Colonic mucosa (tissue), 4 donors: ENCODE measurements at regions not wholly inside any gene's neighbourhood (a gene's known extent, or its start where the extent isn't known, plus 50 kb on each side); places are given as distances from the start of the nearest gene placed in this dataset.
"Not testable (repeated sequence)": the region's sequence is repeated elsewhere in the genome, so short reads cannot be mapped to it uniquely, and the experiment has no call there.

ENCODE experiments used
- DNase-seq: peaks from one replicate; pipeline ENCODE4 v3.0.0-alpha.2; 2020
- H3K27ac ChIP-seq: fragments of 200-600 bp; one replicate; pipeline ENCODE4 v1.8.0; 2021
- H3K27me3 ChIP-seq: fragments of 200-600 bp; one replicate; pipeline ENCODE4 v1.8.0; 2021
- H3K36me3 ChIP-seq: fragments of 200-600 bp; one replicate; pipeline ENCODE4 v1.8.0; 2021
- H3K4me1 ChIP-seq: fragments of 200-600 bp; one replicate; pipeline ENCODE4 v1.8.0; 2021; ENCODE audit warnings: mild to moderate bottlenecking
- H3K4me3 ChIP-seq: fragments of 200-600 bp; one replicate; pipeline ENCODE4 v1.8.0; 2021
- H3K9ac ChIP-seq, 2 donors: one replicate each; pipeline ENCODE4 v1.7.0; 2013; ENCODE audit warnings: control low read depth in 2 of 2, low read depth in 2 of 2, low read length in 2 of 2
- H3K9me3 ChIP-seq: fragments of 200-600 bp; one replicate; pipeline ENCODE4 v1.8.0; 2021
- CTCF ChIP-seq: fragments of 200-600 bp; IDR thresholded peaks from one replicate; pipeline ENCODE4 v1.8.0; 2022; ENCODE audit warnings: antibody characterized with exemption, mild to moderate bottlenecking
- intact Hi-C: fragments of 100-400 bp; cut with DNase I; formaldehyde crosslinking; loops from one replicate; pipeline ENCODE4 v1.14.1; 2022
- donor health status: healthy.
- donor health status: DM: no; HTN: no; CAD: no.
- donor health status: DM: no; HTN: no; CAD: no.

- H3K9ac ChIP-seq: no peak overlapping the region
- H3K4me3 ChIP-seq: no peak overlapping the region
- intact Hi-C loops: no loop called here
- H3K27ac ChIP-seq: no peak overlapping the region
- H3K9me3 ChIP-seq: no peaks in the 10 kb centered on the region
- H3K27me3 ChIP-seq: no peaks in the 10 kb centered on the region
- no peak for TF ChIP-seq CTCF
- no peaks in the 10 kb centered on the region for H3K4me1 ChIP-seq
- no peak for DNase-seq
- H3K36me3 ChIP-seq: no peaks in the 10 kb centered on the region
Observed at GRCh38 chr3:34090876-34091275, 292.4 kb downstream of the PDCD6IP start.

DNA sequence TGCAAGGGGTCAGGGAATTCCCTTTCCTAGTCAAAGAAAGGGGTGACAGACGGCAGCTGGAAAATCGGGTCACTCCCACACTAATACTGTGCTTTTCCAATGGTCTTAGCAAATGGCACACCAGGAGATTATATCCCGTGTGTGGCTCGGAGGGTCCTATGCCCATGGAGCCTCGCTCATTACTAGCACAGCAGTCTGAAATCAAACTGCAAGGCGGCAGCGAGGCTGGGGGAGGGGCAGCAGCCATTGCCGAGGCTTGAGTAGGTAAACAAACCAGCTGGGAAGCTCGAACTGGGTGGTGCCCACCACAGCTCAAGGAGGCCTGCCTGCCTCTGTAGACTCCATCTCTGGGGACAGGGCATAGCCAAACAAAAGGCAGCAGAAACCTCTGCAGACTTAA, 295.9 kb downstream of the PDCD6IP start:
- DNase-seq: not testable (repeated sequence)

GRCh38 chr3:34102288-34102687, 303.9 kb downstream of the PDCD6IP start:
- no peak for DNase-seq
- H3K9ac ChIP-seq: no peak overlapping the region

More for the DNA sequence above, 295.9 kb downstream of the PDCD6IP start:
- H3K9ac ChIP-seq, H3K36me3 ChIP-seq, intact Hi-C loops, H3K4me1 ChIP-seq, H3K4me3 ChIP-seq, H3K27ac ChIP-seq, H3K27me3 ChIP-seq, H3K9me3 ChIP-seq: not testable (repeated sequence)

DNA sequence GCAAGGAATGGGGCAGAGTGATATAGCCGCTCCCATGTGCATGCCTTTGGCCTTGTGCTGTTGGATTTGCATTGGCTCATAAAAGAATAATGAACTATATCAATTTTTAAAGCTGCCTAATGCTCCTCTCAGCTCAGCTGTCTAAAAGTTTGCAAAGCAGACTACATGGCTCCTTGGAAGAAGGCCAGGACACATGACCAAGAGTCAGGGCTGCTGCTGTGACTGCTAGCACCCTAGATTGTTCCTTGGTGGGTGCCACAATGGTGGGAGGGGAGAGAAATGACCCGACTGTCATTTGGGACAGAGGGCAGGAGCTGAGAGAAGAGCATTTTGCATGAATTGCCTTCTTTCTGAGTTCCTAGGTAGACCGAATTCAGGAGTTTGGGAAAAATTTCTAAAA, 307.9 kb downstream of the PDCD6IP start:
- no peak for DNase-seq
- Histone ChIP-seq H3K27ac (no peak overlapping the region), H3K36me3 (no peaks in the 10 kb centered on the region), H3K27me3 (no peaks in the 10 kb centered on the region), H3K9ac (no peak overlapping the region), H3K4me1 (no peaks in the 10 kb centered on the region), H3K4me3 (no peak overlapping the region), H3K9me3 (no peaks in the 10 kb centered on the region)
- intact Hi-C loops: loop anchor here (5.0 kb wide), 1 partner anchor 576 kb away; no protein-coding TSS in a partner anchor
- TF ChIP-seq CTCF: no peak

More at GRCh38 chr3:34102288-34102687, 303.9 kb downstream of the PDCD6IP start:
- no peaks in the 10 kb centered on the region for H3K36me3 ChIP-seq
- intact Hi-C loops: no loop called here
- no peak for TF ChIP-seq CTCF
- H3K4me1 ChIP-seq: no peaks in the 10 kb centered on the region
- H3K27me3 ChIP-seq: no peaks in the 10 kb centered on the region
- H3K27ac ChIP-seq: no peak overlapping the region
- no peaks in the 10 kb centered on the region for H3K9me3 ChIP-seq
- H3K4me3 ChIP-seq: no peak overlapping the region

- DNase-seq: peak; percentile 54
Observed at GRCh38 chr3:34106879-34107278, 308.4 kb downstream of the PDCD6IP start.

More at GRCh38 chr3:34106879-34107278, 308.4 kb downstream of the PDCD6IP start:
- Histone ChIP-seq H3K4me1 (no peaks in the 10 kb centered on the region), H3K36me3 (no peaks in the 10 kb centered on the region), H3K27me3 (no peaks in the 10 kb centered on the region), H3K27ac (no peak overlapping the region), H3K9ac (no peak overlapping the region), H3K9me3 (no peaks in the 10 kb centered on the region), H3K4me3 (no peak overlapping the region)
- peak; percentile 59 for TF ChIP-seq CTCF
- intact Hi-C loops: loop anchor here (5.0 kb wide), 1 partner anchor 575 kb away; no protein-coding TSS in a partner anchor
